ENCODE measurements at regions not wholly inside any gene's neighbourhood (a gene's known extent, or its start where the extent isn't known, plus 50 kb on each side); places are given as distances from the start of the nearest gene placed in this dataset.
"Not testable (repeated sequence)": the region's sequence is repeated elsewhere in the genome, so short reads cannot be mapped to it uniquely, and the experiment has no call there.

GRCh38 chr13:50772881-50773280 lies 70.6 kb downstream of the DLEU7 start:
- not testable (repeated sequence) for TF ChIP-seq CTCF (IDR thresholded peaks at IDR 0.05; ENCODE audit: low read length); EZH2 (IDR thresholded peaks at IDR 0.05; ENCODE audit: borderline replicate concordance, low read length)

All from OCI-LY1 (cell line).